Natural killer cell (primary cell): ENCODE measurements at regions not wholly inside any gene's neighbourhood (a gene's known extent, or its start where the extent isn't known, plus 50 kb on each side); places are given as distances from the start of the nearest gene placed in this dataset.

Experiments
- ATAC-seq, 3 donors: fragments of 150-1000 bp in 2 of 3; fragments of 200-7000 bp in 1 of 3; cut with Tn5 transposase; 1 replicate in 1 of 3; 2 replicates in 2 of 3; pipeline ENCODE4 v1.10.0; 2021; ENCODE audit warnings: mild to moderate bottlenecking in 2 of 3, moderate library complexity in 2 of 3
- DNase-seq, 2 donors: peaks; one replicate each; pipeline versions ENCODE4 v3.0.0 to v3.0.0-alpha.2; 2013 to 2021; ENCODE audit warnings: mixed read lengths in 1 of 2
- H3K27ac ChIP-seq: one replicate; pipeline ENCODE4 v1.5.1; 2013; ENCODE audit warnings: mild to moderate bottlenecking, low read length
- H3K27me3 ChIP-seq: one replicate; pipeline ENCODE4 v1.6.1; 2013; ENCODE audit warnings: low read length; ENCODE audit not compliant: control insufficient read depth, insufficient read depth
- H3K36me3 ChIP-seq: one replicate; pipeline ENCODE4 v1.6.1; 2013; ENCODE audit warnings: low read length; ENCODE audit not compliant: control insufficient read depth, insufficient read depth
- H3K4me1 ChIP-seq: one replicate; pipeline ENCODE4 v1.6.1; 2013; ENCODE audit warnings: low read length; ENCODE audit not compliant: control insufficient read depth, insufficient read depth
- H3K4me3 ChIP-seq: one replicate; pipeline ENCODE4 v1.5.1; 2013; ENCODE audit warnings: low read length
- H3K9me3 ChIP-seq: one replicate; pipeline ENCODE4 v1.6.1; 2013; ENCODE audit warnings: low read length; ENCODE audit not compliant: control insufficient read depth, insufficient read depth
- H3K27ac Mint-ChIP-seq, 2 donors: one replicate each; pipeline ENCODE4 v1.8.0; 2022; ENCODE audit warnings: mild to moderate bottlenecking in 2 of 2, mixed read lengths in 2 of 2, moderate library complexity in 1 of 2
- H3K27me3 Mint-ChIP-seq, 2 donors: one replicate each; pipeline ENCODE4 v1.8.0; 2022; ENCODE audit warnings: low read depth in 2 of 2, mixed read lengths in 2 of 2
- H3K36me3 Mint-ChIP-seq: one replicate; pipeline ENCODE4 v1.8.0; 2022; ENCODE audit warnings: mixed read lengths
- H3K4me1 Mint-ChIP-seq, 2 donors: one replicate each; pipeline ENCODE4 v1.8.0; 2022; ENCODE audit warnings: mixed read lengths in 2 of 2
- H3K4me3 Mint-ChIP-seq: one replicate; pipeline ENCODE4 v1.8.0; 2022; ENCODE audit warnings: mild to moderate bottlenecking, moderate library complexity, mixed read lengths
- H3K9me3 Mint-ChIP-seq, 2 donors: one replicate each; pipeline ENCODE4 v1.8.0; 2022; ENCODE audit warnings: mixed read lengths in 2 of 2
- CTCF ChIP-seq: fragments of 200-600 bp; IDR thresholded peaks from one replicate; pipeline ENCODE4 v1.8.0; 2022; ENCODE audit warnings: antibody characterized with exemption
- WGBS: methylation state at CpG from one replicate; pipeline ENCODE4 v1.1.7; 2013; ENCODE audit warnings: missing lambda C conversion rate; ENCODE audit not compliant: insufficient coverage; 5-methylcytosine and 5-hydroxymethylcytosine counted together
- intact Hi-C: fragments of 100-400 bp; cut with micrococcal nuclease; formaldehyde crosslinking; loops from one replicate; pipeline ENCODE4 v1.14.2; 2022

GRCh38 chr3:157824281-157824680 is 281.9 kb downstream of the SHOX2 start:
- H3K27me3 Mint-ChIP-seq: no peaks in the 10 kb centered on the region
- H3K4me3 ChIP-seq: no peak overlapping the region
- H3K27ac Mint-ChIP-seq: no peak overlapping the region
- H3K9me3 Mint-ChIP-seq: peaks cover 13 to 22% of the 10 kb centered on the region in 2 donors
- H3K4me3 Mint-ChIP-seq: no peak overlapping the region
- TF ChIP-seq CTCF: no peak
- H3K27me3 ChIP-seq: no peaks in the 10 kb centered on the region
- no peaks in the 10 kb centered on the region for H3K36me3 ChIP-seq
- DNase-seq: no peak
- 79% methylated on average over 3 of the region's 4 CpGs for WGBS
- H3K4me1 Mint-ChIP-seq: no peaks in the 10 kb centered on the region
- H3K36me3 Mint-ChIP-seq: no peaks in the 10 kb centered on the region
- no peaks in the 10 kb centered on the region for H3K4me1 ChIP-seq
- intact Hi-C loops: no loop called here
- no peak for ATAC-seq
- no peak overlapping the region for H3K27ac ChIP-seq
- peaks cover 11% of the 10 kb centered on the region for H3K9me3 ChIP-seq

GRCh38 chr3:157823050-157823449 is 283.2 kb downstream of the SHOX2 start:
- TF ChIP-seq CTCF: no peak

GRCh38 chr3:157820157-157820517 is 286.1 kb downstream of the SHOX2 start:
- intact Hi-C loops: no loop called here
- no peaks in the 10 kb centered on the region for H3K4me1 ChIP-seq
- H3K36me3 ChIP-seq: no peaks in the 10 kb centered on the region
- ATAC-seq: no peak
- DNase-seq: no peak
- Mint-ChIP-seq H3K36me3 (no peaks in the 10 kb centered on the region), H3K27me3 (no peaks in the 10 kb centered on the region), H3K9me3 (peaks cover 7 to 9% of the 10 kb centered on the region in 2 donors), H3K4me3 (no peak overlapping the region), H3K4me1 (no peaks in the 10 kb centered on the region), H3K27ac (no peak overlapping the region)
- no peak for TF ChIP-seq CTCF
- H3K9me3 ChIP-seq: no peaks in the 10 kb centered on the region
- H3K27me3 ChIP-seq: no peaks in the 10 kb centered on the region
- no peak overlapping the region for H3K4me3 ChIP-seq
- H3K27ac ChIP-seq: no peak overlapping the region

More at GRCh38 chr3:157823050-157823449, 283.2 kb downstream of the SHOX2 start:
- ATAC-seq (no peak), DNase-seq (no peak)
- Mint-ChIP-seq H3K4me3 (no peak overlapping the region), H3K9me3 (peaks cover 12 to 17% of the 10 kb centered on the region in 2 donors), H3K4me1 (no peaks in the 10 kb centered on the region), H3K36me3 (no peaks in the 10 kb centered on the region), H3K27ac (no peak overlapping the region), H3K27me3 (no peaks in the 10 kb centered on the region)
- H3K27me3 ChIP-seq: no peaks in the 10 kb centered on the region
- H3K27ac ChIP-seq: no peak overlapping the region
- no peaks in the 10 kb centered on the region for H3K36me3 ChIP-seq
- intact Hi-C loops: no loop called here
- 71% methylated on average over 1 of the region's 1 CpG for WGBS
- no peaks in the 10 kb centered on the region for H3K4me1 ChIP-seq
- H3K9me3 ChIP-seq: no peaks in the 10 kb centered on the region
- H3K4me3 ChIP-seq: no peak overlapping the region

GRCh38 chr3:157819270-157820156 is 286.7 kb downstream of the SHOX2 start:
- Histone ChIP-seq H3K36me3 (no peaks in the 10 kb centered on the region), H3K27me3 (no peaks in the 10 kb centered on the region), H3K4me3 (no peak overlapping the region), H3K9me3 (no peaks in the 10 kb centered on the region), H3K27ac (no peak overlapping the region), H3K4me1 (no peaks in the 10 kb centered on the region)
- DNase-seq (no peak), ATAC-seq (no peak)
- TF ChIP-seq CTCF: no peak
- no peak overlapping the region for H3K27ac Mint-ChIP-seq
- no peaks in the 10 kb centered on the region for H3K36me3 Mint-ChIP-seq
- no peaks in the 10 kb centered on the region for H3K4me1 Mint-ChIP-seq
- 51% methylated on average over 5 of the region's 8 CpGs for WGBS
- peaks cover 7 to 9% of the 10 kb centered on the region in 2 donors for H3K9me3 Mint-ChIP-seq
- H3K4me3 Mint-ChIP-seq: no peak overlapping the region
- intact Hi-C loops: no loop called here
- no peaks in the 10 kb centered on the region for H3K27me3 Mint-ChIP-seq
